ENCODE measurements at regions not wholly inside any gene's neighbourhood (a gene's known extent, or its start where the extent isn't known, plus 50 kb on each side); places are given as distances from the start of the nearest gene placed in this dataset.

- H3K4me2 ChIP-seq (ENCODE audit: insufficient read depth, insufficient read length, low read length), result no peak overlapping the region
- H3K27me3 ChIP-seq (ENCODE audit: insufficient read depth, low read length), result no peaks in the 10 kb centered on the region
- Mint-ChIP-seq H3K27ac (no peak overlapping the region), H3K27me3 (ENCODE audit: low read depth) (no peaks in the 10 kb centered on the region), H3K4me3 (no peak overlapping the region), H3K4me1 (no peaks in the 10 kb centered on the region), H3K9me3 (peaks cover 2 to 3% of the 10 kb centered on the region in 2 experiments; a peak in 1 of 5 replicates), H3K36me3 (ENCODE audit: insufficient read depth in 1 of 3, low read depth in 3 of 3) (0 out of 7 replicates have a peak, but pooled peaks cover 0 to 4% (median 0%) of the 10 kb centered on the region in 3 experiments)
- no peaks in the 10 kb centered on the region for H3K4me1 ChIP-seq (ENCODE audit: insufficient read depth, low read length)
- no peak overlapping the region for H2BK5ac ChIP-seq (ENCODE audit: insufficient read length, low read length)
- no peak overlapping the region for H3T11ph ChIP-seq (ENCODE audit: low read length)
- H3K23me2 ChIP-seq (ENCODE audit: insufficient read length, low read depth, low read length, poor library complexity, severe bottlenecking), result no peaks in the 10 kb centered on the region
- H3K27ac ChIP-seq (ENCODE audit: insufficient read length, low read depth, low read length), result no peak overlapping the region
- H2BK12ac ChIP-seq (ENCODE audit: insufficient read length, low read depth, low read length), result no peak overlapping the region
- no peak overlapping the region for H4K91ac ChIP-seq (ENCODE audit: insufficient read length, low read depth, low read length)
- no peaks in the 10 kb centered on the region for H3K9me3 ChIP-seq (ENCODE audit: control insufficient read depth, low read depth, low read length)
- no CpG with 5 or more reads among the region's 12 CpGs for WGBS (ENCODE audit: extremely low coverage, insufficient read length, low lambda C conversion rate)
- no peaks in the 10 kb centered on the region for H3K79me1 ChIP-seq (ENCODE audit: insufficient read depth, low read depth, low read length, poor library complexity, severe bottlenecking)
- no peaks in the 10 kb centered on the region for H3K79me2 ChIP-seq (ENCODE audit: insufficient read depth, low read length)
- no peak overlapping the region for H3K23ac ChIP-seq (ENCODE audit: insufficient read length, low read depth, low read length)
- no peak overlapping the region for H4K5ac ChIP-seq (ENCODE audit: insufficient read length, low read depth, low read length)
- H2BK15ac ChIP-seq (ENCODE audit: low read depth, low read length), result no peak overlapping the region
- no peak overlapping the region for H3K56ac ChIP-seq (ENCODE audit: insufficient read length, low read depth, low read length)
- no peak overlapping the region for H2BK120ac ChIP-seq (ENCODE audit: low read depth, low read length, poor library complexity, severe bottlenecking)
- TF ChIP-seq CTCF (conservative IDR thresholded peaks at IDR 0.05), result no peak
- peak overlapping the region; percentile 21 for H3K18ac ChIP-seq (ENCODE audit: insufficient read length, low read depth, low read length)
- no peak overlapping the region for H4K8ac ChIP-seq (replicated peaks; ENCODE audit: insufficient read length, low read depth, low read length)
- no peak overlapping the region for H3K9ac ChIP-seq (ENCODE audit: extremely low read depth, insufficient read length, low read length)
- DNase-seq, result no peak
- no peak overlapping the region for H2AK5ac ChIP-seq (ENCODE audit: insufficient read length, low read length)
- no peak overlapping the region for H3K4ac ChIP-seq (ENCODE audit: low read depth, low read length)
- no peak overlapping the region for H2BK20ac ChIP-seq (ENCODE audit: low read depth, low read length, poor library complexity, severe bottlenecking)
- no peak overlapping the region for H2AFZ ChIP-seq (ENCODE audit: low read length)
- no peaks in the 10 kb centered on the region for H4K20me1 ChIP-seq (ENCODE audit: control insufficient read depth, insufficient read depth, insufficient read length)
- H3K14ac ChIP-seq (ENCODE audit: insufficient read depth, low read length), result no peak overlapping the region
Measured at GRCh38 chr1:115179397-115180079, 90.2 kb upstream of the TSPAN2 start.
